Fibroblast of mammary gland (primary cell): ENCODE measurements at regions not wholly inside any gene's neighbourhood (a gene's known extent, or its start where the extent isn't known, plus 50 kb on each side); places are given as distances from the start of the nearest gene placed in this dataset.
A peak's percentile ranks its signal among the peaks of the same experiment; 100 is the strongest.

Source experiments
- DNase-seq: peaks from one replicate; pipeline ENCODE4 v3.0.0-alpha.2; 2010; ENCODE audit warnings: low read depth
- H3K4me3 ChIP-seq: 2 replicates; pipeline ENCODE4 v1.5.1; 2011; ENCODE audit warnings: low read depth, mild to moderate bottlenecking, low read length, moderate library complexity; ENCODE audit not compliant: control insufficient read depth
- CTCF ChIP-seq: conservative IDR thresholded peaks from 2 replicates; pipeline ENCODE4 v1.5.1; 2011; ENCODE audit warnings: low read depth, low read length, inconsistent platforms; ENCODE audit not compliant: control insufficient read depth, insufficient read depth

GRCh38 chr1:87213135-87213515 lies 115.6 kb upstream of the LMO4 start:
- no peak overlapping the region for H3K4me3 ChIP-seq
- DNase-seq: peak; percentile 6
- no peak for TF ChIP-seq CTCF

- TF ChIP-seq CTCF: no peak
Observed at GRCh38 chr1:87215592-87215991, 113.1 kb upstream of the LMO4 start.

DNA sequence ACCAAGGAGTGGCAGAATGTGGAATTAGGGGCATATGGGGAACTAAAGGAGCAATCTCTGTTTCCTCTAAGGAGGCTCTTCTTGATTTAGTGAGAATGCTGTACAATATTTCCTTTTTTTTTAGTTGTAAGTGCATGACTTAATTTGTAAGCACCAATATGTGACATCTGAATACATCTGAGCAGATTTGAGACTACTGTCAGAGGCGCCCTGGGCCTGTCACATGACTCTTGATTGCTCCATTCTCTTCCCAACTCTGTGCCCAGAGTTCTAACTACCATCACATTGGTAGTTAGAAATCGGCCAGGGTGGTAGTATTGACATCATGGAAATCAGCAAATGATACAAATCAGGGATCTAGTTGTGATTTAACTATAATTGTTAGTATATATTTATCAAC lies 110.1 kb upstream of the LMO4 start:
- H3K4me3 ChIP-seq: no peak overlapping the region
- TF ChIP-seq CTCF: no peak
- no peak for DNase-seq

More at GRCh38 chr1:87215592-87215991, 113.1 kb upstream of the LMO4 start:
- DNase-seq: no peak
- no peak overlapping the region for H3K4me3 ChIP-seq

DNA sequence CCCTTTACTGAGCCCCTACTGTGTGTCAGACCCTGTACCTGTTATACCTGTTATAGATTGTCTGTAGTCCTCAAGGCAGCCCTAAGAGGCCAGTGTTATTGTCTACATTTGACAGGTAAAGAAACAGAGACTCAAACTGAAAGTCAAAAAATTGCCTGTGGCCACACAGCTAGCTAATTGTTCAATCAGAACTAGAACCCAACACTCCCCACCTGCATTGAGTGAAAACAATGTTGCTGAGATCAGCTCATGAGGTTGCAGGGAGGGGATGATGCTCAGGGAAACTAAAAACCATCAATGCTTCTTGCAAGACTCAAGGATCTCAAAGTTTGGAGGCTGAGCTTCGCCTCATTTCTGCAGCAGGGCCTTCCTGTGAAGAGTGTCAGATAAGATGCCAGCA lies 109.5 kb upstream of the LMO4 start:
- H3K4me3 ChIP-seq: no peak overlapping the region
- TF ChIP-seq CTCF: no peak
- DNase-seq: no peak

DNA sequence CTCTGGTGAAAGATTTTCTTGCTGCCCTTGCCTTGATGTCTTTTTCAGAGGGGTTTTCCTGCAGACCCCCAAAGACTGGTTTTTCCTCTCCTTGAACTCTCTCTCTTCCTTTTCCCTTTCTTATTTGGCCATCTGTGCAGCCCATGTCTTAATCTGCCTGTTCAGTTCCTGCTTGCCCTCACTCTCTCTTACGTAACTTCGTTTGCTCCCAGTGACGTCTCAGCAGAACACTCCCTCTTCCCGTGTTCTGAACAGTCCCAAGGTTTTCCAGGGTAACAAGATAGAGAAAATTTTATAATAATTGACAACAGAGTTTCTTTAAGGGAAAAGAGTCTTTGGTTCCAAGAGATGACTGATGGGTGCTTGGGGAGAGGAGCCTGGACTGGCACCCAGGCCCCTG lies 109.1 kb upstream of the LMO4 start:
- H3K4me3 ChIP-seq: no peak overlapping the region
- TF ChIP-seq CTCF: no peak
- DNase-seq: peak; percentile 41

- no peak for TF ChIP-seq CTCF
- H3K4me3 ChIP-seq: no peak overlapping the region
- no peak for DNase-seq
Observed at GRCh38 chr1:87220993-87221392, 107.7 kb upstream of the LMO4 start.

DNA sequence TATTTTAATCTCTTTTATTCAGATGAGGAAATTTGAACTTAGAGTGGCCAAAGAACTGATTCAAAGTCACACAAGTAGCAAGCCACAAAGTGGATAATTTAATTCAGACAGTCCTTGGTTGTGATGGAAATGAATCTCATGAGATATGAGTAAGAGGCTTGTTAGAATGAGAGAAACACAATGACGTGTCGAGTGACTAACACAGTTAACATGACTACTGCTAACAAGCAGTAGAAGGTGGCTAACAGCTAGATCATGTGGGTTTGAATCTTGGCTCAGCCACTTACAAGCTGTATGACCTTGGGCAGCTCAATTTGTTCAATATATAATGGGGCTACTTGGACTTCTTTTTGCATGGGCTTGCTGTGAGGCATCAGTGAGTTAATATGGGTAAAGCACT lies 104.5 kb upstream of the LMO4 start:
- no peak overlapping the region for H3K4me3 ChIP-seq
- no peak for TF ChIP-seq CTCF
- peak; percentile 100 for DNase-seq
